ENCODE measurements at regions not wholly inside any gene's neighbourhood (a gene's known extent, or its start where the extent isn't known, plus 50 kb on each side); places are given as distances from the start of the nearest gene placed in this dataset.

- TF ChIP-seq CTCF (conservative IDR thresholded peaks at IDR 0.05), result no peak
- TF ChIP-seq EZH2 (IDR thresholded peaks at IDR 0.05; ENCODE audit: low read depth), result no peak
- no peaks in the 10 kb centered on the region for H3K79me2 ChIP-seq (ENCODE audit: low read depth)
- no peak overlapping the region for H2AFZ ChIP-seq
- H3K27ac ChIP-seq, result no peak overlapping the region
- ChIA-PET CTCF (no interaction called here), POLR2A (ENCODE audit: unreplicated experiment) (no interaction called here)
- no peaks in the 10 kb centered on the region for H3K4me1 ChIP-seq (replicated peaks; ENCODE audit: insufficient read depth)
- no peaks in the 10 kb centered on the region for H3K36me3 ChIP-seq (ENCODE audit: low read depth)
- H3K9me3 ChIP-seq (ENCODE audit: insufficient read depth, low read depth), result no peaks in the 10 kb centered on the region
- H4K20me1 ChIP-seq (ENCODE audit: insufficient read depth), result no peaks in the 10 kb centered on the region
- no peaks in the 10 kb centered on the region for H3K9me2 ChIP-seq (ENCODE audit: insufficient read depth)
- H3K27me3 ChIP-seq (ENCODE audit: insufficient read depth, low read depth), result peaks cover 76% of the 10 kb centered on the region
- H3F3A ChIP-seq (ENCODE audit: insufficient read depth, low read depth), result no peaks in the 10 kb centered on the region
- intact Hi-C loops (cut with micrococcal nuclease; ENCODE audit: unreplicated experiment), result no loop called here
- no peak overlapping the region for H3K4me3 ChIP-seq
- no peak for DNase-seq
- BruUV-seq (replicated peaks), result no TSS peak
- H3K4me2 ChIP-seq, result no peak overlapping the region
These were observed 313.3 kb downstream of the FGF9 start for GRCh38 chr13:21984156-21984555.

DNA sequence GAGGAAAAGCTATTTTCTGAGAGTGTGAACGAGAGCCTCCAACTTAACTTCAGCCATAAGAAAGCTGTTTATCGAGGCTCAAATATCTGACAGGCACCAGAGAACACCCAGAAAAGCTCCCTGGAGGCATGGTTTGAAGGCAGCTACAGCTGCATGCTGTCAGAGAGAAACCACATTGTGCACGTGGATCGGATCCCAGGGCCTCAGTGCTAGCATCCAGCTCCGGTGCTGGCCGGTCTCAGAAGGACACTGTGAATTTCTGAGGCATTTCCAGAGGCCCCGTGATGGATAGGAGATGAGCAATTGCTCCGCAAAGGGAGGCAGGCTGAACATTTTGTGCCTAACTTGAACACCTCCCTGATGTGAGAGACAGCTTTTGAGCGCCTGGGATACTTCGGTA, 315.7 kb downstream of the FGF9 start:
- Histone ChIP-seq H3K4me2 (no peak overlapping the region), H3K79me2 (ENCODE audit: low read depth) (no peaks in the 10 kb centered on the region), H3K27me3 (ENCODE audit: insufficient read depth, low read depth) (peaks cover 62% of the 10 kb centered on the region), H3F3A (ENCODE audit: insufficient read depth, low read depth) (no peaks in the 10 kb centered on the region), H3K9me2 (ENCODE audit: insufficient read depth) (no peaks in the 10 kb centered on the region), H3K9me3 (ENCODE audit: insufficient read depth, low read depth) (no peaks in the 10 kb centered on the region), H3K4me1 (replicated peaks; ENCODE audit: insufficient read depth) (no peaks in the 10 kb centered on the region), H4K20me1 (ENCODE audit: insufficient read depth) (no peaks in the 10 kb centered on the region), H3K27ac (no peak overlapping the region), H3K4me3 (no peak overlapping the region), H3K36me3 (ENCODE audit: low read depth) (no peaks in the 10 kb centered on the region), H2AFZ (no peak overlapping the region)
- intact Hi-C loops (cut with micrococcal nuclease; ENCODE audit: unreplicated experiment), result no loop called here
- POLR2A ChIA-PET (ENCODE audit: unreplicated experiment), result interaction anchor here (0.5 kb wide), 1 partner anchor 121 kb away, joined by 3 read pairs; no protein-coding TSS in a partner anchor
- CTCF ChIA-PET, result no interaction called here
- DNase-seq, result no peak
- TF ChIP-seq EZH2 (IDR thresholded peaks at IDR 0.05; ENCODE audit: low read depth) (no peak), CTCF (conservative IDR thresholded peaks at IDR 0.05) (no peak)
- no TSS peak for BruUV-seq (replicated peaks)

DNA sequence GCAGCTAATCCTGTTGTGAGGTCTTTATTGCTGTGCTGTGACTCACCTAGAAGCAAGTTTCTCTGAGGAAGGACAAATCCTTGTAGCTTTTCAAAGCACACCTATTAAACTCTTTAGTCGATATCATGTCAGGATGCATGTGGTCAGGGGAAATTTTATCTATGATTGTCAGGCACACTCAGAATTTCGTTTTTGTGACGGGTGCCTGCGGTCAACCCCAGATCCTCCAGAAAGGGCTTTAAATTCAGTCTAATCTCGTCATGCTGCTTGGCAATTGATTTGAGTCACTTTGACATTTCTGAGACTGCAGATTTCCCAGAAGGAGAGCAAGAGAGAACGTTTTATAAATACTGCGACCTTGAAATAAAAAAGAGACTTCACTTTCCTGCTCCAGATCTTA, 316.9 kb downstream of the FGF9 start:
- no peak for DNase-seq
- TF ChIP-seq CTCF (conservative IDR thresholded peaks at IDR 0.05), result no peak
- TF ChIP-seq EZH2 (IDR thresholded peaks at IDR 0.05; ENCODE audit: low read depth), result no peak
- BruUV-seq (replicated peaks), result no TSS peak
- ChIA-PET CTCF (no interaction called here), POLR2A (ENCODE audit: unreplicated experiment) (no interaction called here)
- H3K4me3 ChIP-seq, result no peak overlapping the region
- no peaks in the 10 kb centered on the region for H3K4me1 ChIP-seq (replicated peaks; ENCODE audit: insufficient read depth)
- intact Hi-C loops (cut with micrococcal nuclease; ENCODE audit: unreplicated experiment), result no loop called here
- peaks cover 55% of the 10 kb centered on the region for H3K27me3 ChIP-seq (ENCODE audit: insufficient read depth, low read depth)
- H3K9me2 ChIP-seq (ENCODE audit: insufficient read depth), result no peaks in the 10 kb centered on the region
- no peaks in the 10 kb centered on the region for H4K20me1 ChIP-seq (ENCODE audit: insufficient read depth)
- no peaks in the 10 kb centered on the region for H3F3A ChIP-seq (ENCODE audit: insufficient read depth, low read depth)
- H3K36me3 ChIP-seq (ENCODE audit: low read depth), result no peaks in the 10 kb centered on the region
- H3K27ac ChIP-seq, result no peak overlapping the region
- no peak overlapping the region for H3K4me2 ChIP-seq
- H2AFZ ChIP-seq, result no peak overlapping the region
- H3K9me3 ChIP-seq (ENCODE audit: insufficient read depth, low read depth), result no peaks in the 10 kb centered on the region
- no peaks in the 10 kb centered on the region for H3K79me2 ChIP-seq (ENCODE audit: low read depth)
